G401.6 (cell line): ENCODE measurements at regions not wholly inside any gene's neighbourhood (a gene's known extent, or its start where the extent isn't known, plus 50 kb on each side); places are given as distances from the start of the nearest gene placed in this dataset.
"Not testable (repeated sequence)": the region's sequence is repeated elsewhere in the genome, so short reads cannot be mapped to it uniquely, and the experiment has no call there.

ENCODE experiments used
- FAIRE-seq: peaks from 2 replicates; lab custom pipeline; 2012; peaks lifted over from hg19 to GRCh38; lab: Jason Lieb, UNC

- no peak for FAIRE-seq
Observed at GRCh38 chr11:92024788-92025187, 199.8 kb upstream of the FAT3 start.

GRCh38 chr11:92022499-92022898, 202.1 kb upstream of the FAT3 start:
- FAIRE-seq: no peak

GRCh38 chr11:92018332-92018731, 206.3 kb upstream of the FAT3 start:
- no peak for FAIRE-seq

- no peak for FAIRE-seq
Observed at GRCh38 chr11:92008249-92008648, 216.4 kb upstream of the FAT3 start.

- no peak for FAIRE-seq
Observed at GRCh38 chr11:92002568-92002967, 222.1 kb upstream of the FAT3 start.

GRCh38 chr11:91998481-91998880, 226.1 kb upstream of the FAT3 start:
- FAIRE-seq: no peak

GRCh38 chr11:91997226-91997625, 227.4 kb upstream of the FAT3 start:
- FAIRE-seq: no peak

- FAIRE-seq: no peak
Observed at GRCh38 chr11:91996526-91996925, 228.1 kb upstream of the FAT3 start.

- not testable (repeated sequence) for FAIRE-seq
Observed at GRCh38 chr11:91988443-91988842, 236.2 kb upstream of the FAT3 start.

GRCh38 chr11:91986218-91986617, 238.4 kb upstream of the FAT3 start:
- no peak for FAIRE-seq

- no peak for FAIRE-seq
Observed at GRCh38 chr11:91984033-91984584, 240.5 kb upstream of the FAT3 start.

- FAIRE-seq: no peak
Observed at GRCh38 chr11:91981995-91982394, 242.6 kb upstream of the FAT3 start.

GRCh38 chr11:91979775-91980174, 244.8 kb upstream of the FAT3 start:
- peak; percentile 3 for FAIRE-seq

GRCh38 chr11:91978747-91979146, 245.9 kb upstream of the FAT3 start:
- no peak for FAIRE-seq

GRCh38 chr11:91972665-91973266, 251.9 kb upstream of the FAT3 start:
- FAIRE-seq: no peak

GRCh38 chr11:91970624-91971023, 254.0 kb upstream of the FAT3 start:
- FAIRE-seq: no peak

- no peak for FAIRE-seq
Observed at GRCh38 chr11:91969486-91969885, 255.1 kb upstream of the FAT3 start.

- FAIRE-seq: no peak
Observed at GRCh38 chr11:91967691-91968045, 256.9 kb upstream of the FAT3 start.

GRCh38 chr11:91967026-91967690, 257.5 kb upstream of the FAT3 start:
- no peak for FAIRE-seq

- no peak for FAIRE-seq
Observed at GRCh38 chr11:91966368-91966767, 258.2 kb upstream of the FAT3 start.

- no peak for FAIRE-seq
Observed at GRCh38 chr11:91960770-91961169, 263.8 kb upstream of the FAT3 start.

- FAIRE-seq: no peak
Observed at GRCh38 chr11:91959411-91959810, 265.2 kb upstream of the FAT3 start.

- no peak for FAIRE-seq
Observed at GRCh38 chr11:91956711-91957110, 267.9 kb upstream of the FAT3 start.

- FAIRE-seq: no peak
Observed at GRCh38 chr11:91955206-91955605, 269.4 kb upstream of the FAT3 start.
